GM19023 (cell line): ENCODE measurements at regions not wholly inside any gene's neighbourhood (a gene's known extent, or its start where the extent isn't known, plus 50 kb on each side); places are given as distances from the start of the nearest gene placed in this dataset.
"Not testable (repeated sequence)": the region's sequence is repeated elsewhere in the genome, so short reads cannot be mapped to it uniquely, and the experiment has no call there.

Experiments
- ATAC-seq: cut with Tn5 transposase; IDR thresholded peaks from one replicate; pipeline ENCODE4 v1.9.1; 2021; ENCODE audit warnings: mild to moderate bottlenecking, moderate library complexity; ENCODE audit not compliant: unreplicated experiment

- not testable (repeated sequence) for ATAC-seq
Measured at GRCh38 chr1:148432318-148432717, 50.8 kb downstream of the PPIAL4G start.

- not testable (repeated sequence) for ATAC-seq
Measured at GRCh38 chr1:148429856-148430255, 53.2 kb downstream of the PPIAL4G start.

GRCh38 chr1:148426940-148427611 lies 56.0 kb downstream of the PPIAL4G start:
- ATAC-seq: not testable (repeated sequence)

GRCh38 chr1:148426385-148426784 lies 56.7 kb downstream of the PPIAL4G start:
- ATAC-seq: not testable (repeated sequence)

GRCh38 chr1:148424143-148425003 lies 58.7 kb downstream of the PPIAL4G start:
- not testable (repeated sequence) for ATAC-seq

GRCh38 chr1:148422921-148423320 lies 60.2 kb downstream of the PPIAL4G start:
- ATAC-seq: not testable (repeated sequence)

- ATAC-seq: not testable (repeated sequence)
Measured at GRCh38 chr1:148417241-148417640, 65.9 kb downstream of the PPIAL4G start.

GRCh38 chr1:148413385-148413784 lies 69.7 kb downstream of the PPIAL4G start:
- not testable (repeated sequence) for ATAC-seq

GRCh38 chr1:148404786-148405568 lies 78.1 kb downstream of the PPIAL4G start:
- not testable (repeated sequence) for ATAC-seq

GRCh38 chr1:148403925-148404324 lies 79.2 kb downstream of the PPIAL4G start:
- ATAC-seq: not testable (repeated sequence)

- ATAC-seq: not testable (repeated sequence)
Measured at GRCh38 chr1:148403085-148403456, 80.0 kb downstream of the PPIAL4G start.

- ATAC-seq: peak; percentile 98
Measured at GRCh38 chr1:148402152-148403084, 80.7 kb downstream of the PPIAL4G start.

GRCh38 chr1:148397516-148397915 lies 85.6 kb downstream of the PPIAL4G start:
- ATAC-seq: not testable (repeated sequence)

GRCh38 chr1:148392505-148392904 lies 90.6 kb downstream of the PPIAL4G start:
- ATAC-seq: not testable (repeated sequence)

- not testable (repeated sequence) for ATAC-seq
Measured at GRCh38 chr1:148391323-148391722, 91.8 kb downstream of the PPIAL4G start.

- no peak for ATAC-seq
Measured at GRCh38 chr1:148389027-148389339, 94.1 kb downstream of the PPIAL4G start.

GRCh38 chr1:148388260-148389026 lies 94.7 kb downstream of the PPIAL4G start:
- peak; percentile 66 for ATAC-seq

- ATAC-seq: not testable (repeated sequence)
Measured at GRCh38 chr1:148387949-148388259, 95.2 kb downstream of the PPIAL4G start.

- not testable (repeated sequence) for ATAC-seq
Measured at GRCh38 chr1:148387122-148387948, 95.8 kb downstream of the PPIAL4G start.
